HCT116 (cell line): ENCODE measurements at regions not wholly inside any gene's neighbourhood (a gene's known extent, or its start where the extent isn't known, plus 50 kb on each side); places are given as distances from the start of the nearest gene placed in this dataset.

Experiments used
- ATAC-seq: fragments of 200-7000 bp; cut with Tn5 transposase; 2 replicates; pipeline ENCODE4 v1.9.1; 2020; ENCODE audit warnings: mild to moderate bottlenecking, moderate library complexity
- BruUV-seq: library from RNA; stranded (reverse); fragments of 400-500 nt; replicated peaks from 2 replicates; lab custom pipeline; 2021; lab: Mats Ljungman, UMichigan
- CTCF ChIA-PET: fragments of 300-600 bp; sonication (Branson Sonifier 250); formaldehyde crosslinking; loops from one replicate; lab custom pipeline; 2021; ENCODE audit warnings: antibody characterized with exemption; lab: Charles Lee
- POLR2A ChIA-PET: fragments of 300-600, 350-600 bp; sonication (Branson Sonifier 250); formaldehyde crosslinking; loops from one replicate; lab custom pipeline; 2021; ENCODE audit warnings: antibody characterized with exemption; lab: Charles Lee
- RAD21 ChIA-PET, 2 experiments: fragments of 300-600 bp; sonication (Branson Sonifier 250); formaldehyde crosslinking; loops; one replicate each; lab custom pipeline; 2023; ENCODE audit warnings: low total read pairs in 2 of 2; ENCODE audit not compliant: uncharacterized antibody in 2 of 2, unreplicated experiment in 2 of 2, low non-redundant PET in 1 of 2; lab: Charles Lee
- DNase-seq: peaks from one replicate; pipeline ENCODE4 v3.0.0-alpha.2; 2010; ENCODE audit warnings: low read depth, low spot score
- H2AFZ ChIP-seq: fragments of 200-600 bp; shearing (Covaris generic), sonication (generic); 2 replicates; pipeline ENCODE4 v1.6.1; 2017; ENCODE audit warnings: low read depth, mixed run types, mixed read lengths, antibody characterized with exemption, low read length; ENCODE audit not compliant: poor library complexity, severe bottlenecking
- H3K27ac ChIP-seq: 2 replicates; pipeline ENCODE4 v1.5.1; 2012; ENCODE audit warnings: low read depth, low read length
- H3K27me3 ChIP-seq: fragments of 200-600 bp; sonication (generic); 2 replicates; pipeline ENCODE4 v1.6.1; 2016; ENCODE audit warnings: mixed run types, low read length, mixed read lengths; ENCODE audit not compliant: insufficient read depth
- H3K36me3 ChIP-seq, 2 experiments: fragments of 200-500 bp in 1 of 2; fragments of 200-600 bp in 1 of 2; sonication (Bioruptor generic) in 1 of 2; sonication (generic) in 1 of 2; 2 replicates each; pipeline versions ENCODE4 v1.5.1 to v1.6.1; 2014 to 2016; ENCODE audit warnings: low read length in 2 of 2, inconsistent platforms in 1 of 2, mixed read lengths in 1 of 2, mixed run types in 1 of 2; ENCODE audit not compliant: insufficient read depth in 2 of 2, control insufficient read depth in 1 of 2
- H3K4me1 ChIP-seq, 2 experiments: fragments of 200-600 bp in 1 of 2; sonication (generic) in 1 of 2; 2 replicates each; pipeline versions ENCODE4 v1.5.1 to v1.6.1; 2012 to 2017; ENCODE audit warnings: low read length in 2 of 2, inconsistent platforms in 1 of 2, mild to moderate bottlenecking in 1 of 2, mixed read lengths in 1 of 2, mixed run types in 1 of 2, moderate library complexity in 1 of 2; ENCODE audit not compliant: insufficient read depth in 2 of 2, control insufficient read depth in 1 of 2
- H3K4me2 ChIP-seq: fragments of 200-600 bp; sonication (generic); 2 replicates; pipeline ENCODE4 v1.6.1; 2017; ENCODE audit warnings: mixed run types, low read length, mixed read lengths
- H3K4me3 ChIP-seq, 2 experiments: fragments of 200-600 bp in 1 of 2; sonication (generic) in 1 of 2; replicated peaks in 1 of 2; 2 replicates each; pipeline ENCODE4 v1.5.1; 2011 to 2016; ENCODE audit warnings: low read length in 2 of 2, control low read depth in 1 of 2, low read depth in 1 of 2, mild to moderate bottlenecking in 1 of 2, mixed read lengths in 1 of 2, mixed run types in 1 of 2
- H3K79me2 ChIP-seq: fragments of 200-600 bp; sonication (generic); 2 replicates; pipeline ENCODE4 v1.6.1; 2017; ENCODE audit warnings: mild to moderate bottlenecking, mixed run types, low read length, moderate library complexity, mixed read lengths; ENCODE audit not compliant: insufficient read depth
- H3K9ac ChIP-seq: fragments of 200-600 bp; sonication (generic); 2 replicates; pipeline ENCODE4 v1.6.1; 2016; ENCODE audit warnings: low read length, mixed read lengths
- H3K9me2 ChIP-seq: fragments of 200-600 bp; sonication (generic), shearing (Covaris generic); 2 replicates; pipeline ENCODE4 v1.6.1; 2017; ENCODE audit warnings: mixed run types, mild to moderate bottlenecking, moderate library complexity; ENCODE audit not compliant: insufficient read depth
- H3K9me3 ChIP-seq, 2 experiments: fragments of 200-500 bp in 1 of 2; fragments of 200-600 bp in 1 of 2; sonication (Bioruptor generic) in 1 of 2; sonication (generic) in 1 of 2; 2 replicates each; pipeline ENCODE4 v1.6.1; 2014 to 2017; ENCODE audit warnings: low read length in 2 of 2, mixed read lengths in 2 of 2, inconsistent platforms in 1 of 2, low read depth in 1 of 2, mild to moderate bottlenecking in 1 of 2, mixed run types in 1 of 2, moderate library complexity in 1 of 2; ENCODE audit not compliant: control insufficient read depth in 1 of 2, insufficient read depth in 1 of 2
- H4K20me1 ChIP-seq: fragments of 200-600 bp; sonication (generic), shearing (Covaris generic); 2 replicates; pipeline ENCODE4 v1.6.1; 2017; ENCODE audit warnings: mixed run types, mild to moderate bottlenecking, moderate library complexity; ENCODE audit not compliant: insufficient read depth
- CBX3 ChIP-seq: IDR thresholded peaks from 2 replicates; pipeline ENCODE4 v1.6.1; 2012; ENCODE audit warnings: low read depth
- CEBPB ChIP-seq: IDR thresholded peaks from 2 replicates; pipeline ENCODE4 v1.6.1; 2012; ENCODE audit warnings: low read depth
- CTCF ChIP-seq, 3 experiments: fragments of 200-600 bp in 1 of 3; sonication (generic) in 1 of 3; IDR thresholded peaks in 2 of 3; conservative IDR thresholded peaks in 1 of 3; 2 replicates each; pipeline ENCODE4 v1.5.1; 2012 to 2017; ENCODE audit warnings: low read depth in 2 of 3, low read length in 2 of 3, antibody characterized with exemption in 1 of 3, borderline replicate concordance in 1 of 3, control low read depth in 1 of 3, mild to moderate bottlenecking in 1 of 3, mixed read lengths in 1 of 3, mixed run types in 1 of 3, moderate library complexity in 1 of 3; ENCODE audit not compliant: insufficient read depth in 1 of 3
- ELF1 ChIP-seq: IDR thresholded peaks from 2 replicates; pipeline ENCODE4 v1.6.1; 2012; ENCODE audit warnings: low read depth, borderline replicate concordance
- EZH2 ChIP-seq: fragments of 200-600 bp; sonication (generic); IDR thresholded peaks from 2 replicates; pipeline ENCODE4 v1.6.1; 2017; ENCODE audit warnings: antibody characterized with exemption, mixed run types
- EZH2phosphoT487 ChIP-seq: fragments of 200-600 bp; IDR thresholded peaks from 2 replicates; pipeline ENCODE4 v1.6.1; 2018; ENCODE audit warnings: antibody characterized with exemption, borderline replicate concordance
- FOSL1 ChIP-seq: IDR thresholded peaks from 2 replicates; pipeline ENCODE4 v1.6.1; 2012; ENCODE audit warnings: low read depth
- JUND ChIP-seq: IDR thresholded peaks from 2 replicates; pipeline ENCODE4 v1.6.1; 2012
- POLR2A ChIP-seq: IDR thresholded peaks from 2 replicates; pipeline ENCODE4 v1.7.0; 2011; ENCODE audit warnings: borderline replicate concordance; ENCODE audit not compliant: insufficient read depth, insufficient read length; ENCODE audit errors: extremely low read depth
- POLR2AphosphoS5 ChIP-seq: IDR thresholded peaks from 2 replicates; pipeline ENCODE4 v1.6.1; 2011; ENCODE audit warnings: mild to moderate bottlenecking, low read depth, low read length, moderate library complexity
- REST ChIP-seq: IDR thresholded peaks from 2 replicates; pipeline ENCODE4 v1.6.1; 2012; ENCODE audit warnings: low read depth
- SIN3A ChIP-seq: IDR thresholded peaks from 2 replicates; pipeline ENCODE4 v1.6.1; 2012; ENCODE audit warnings: low read depth
- SP1 ChIP-seq: IDR thresholded peaks from 2 replicates; pipeline ENCODE4 v1.6.1; 2012; ENCODE audit warnings: low read depth
- SRF ChIP-seq: IDR thresholded peaks from 2 replicates; pipeline ENCODE4 v1.6.1; 2012; ENCODE audit warnings: low read depth
- YY1 ChIP-seq: IDR thresholded peaks from 2 replicates; pipeline ENCODE4 v1.6.1; 2011; ENCODE audit warnings: low read length, low read depth, moderate library complexity, mild to moderate bottlenecking; ENCODE audit not compliant: insufficient replicate concordance; ENCODE audit errors: extremely low read depth
- ZNF274 ChIP-seq: fragments of 200-500 bp; sonication (Bioruptor generic); IDR thresholded peaks from 2 replicates; pipeline ENCODE4 v1.6.1; 2014; ENCODE audit warnings: mild to moderate bottlenecking, low read depth, low read length, inconsistent platforms
- intact Hi-C: fragments of 100-400 bp; cut with micrococcal nuclease; formaldehyde crosslinking; loops from 2 replicates; pipeline ENCODE4 v1.10.0; 2022

- POLR2A ChIA-PET, result no interaction called here
Observed at GRCh38 chr9:135190789-135191577, 103.5 kb downstream of the OLFM1 start.

GRCh38 chr9:135192686-135193085 lies 105.2 kb downstream of the OLFM1 start:
- no peak overlapping the region for H3K27ac ChIP-seq
- no peak overlapping the region for H3K9ac ChIP-seq
- CTCF ChIA-PET, result no interaction called here
- no TSS peak for BruUV-seq
- H3K4me3 ChIP-seq, result no peak overlapping the region
- DNase-seq, result no peak
- no peak overlapping the region for H2AFZ ChIP-seq
- no peaks in the 10 kb centered on the region for H3K79me2 ChIP-seq
- RAD21 ChIA-PET, result no interaction called here
- H3K36me3 ChIP-seq, result no peaks in the 10 kb centered on the region
- intact Hi-C loops, result no loop called here
- ATAC-seq, result no peak
- no peaks in the 10 kb centered on the region for H4K20me1 ChIP-seq
- H3K4me1 ChIP-seq, result no peaks in the 10 kb centered on the region; a peak in 1 of 4 replicates
- no peaks in the 10 kb centered on the region for H3K9me2 ChIP-seq
- no peak overlapping the region for H3K4me2 ChIP-seq
- H3K9me3 ChIP-seq, result no peaks in the 10 kb centered on the region
- POLR2A ChIA-PET, result no interaction called here
- peaks cover 29% of the 10 kb centered on the region for H3K27me3 ChIP-seq
- TF ChIP-seq JUND (no peak), CTCF (IDR thresholded peaks at IDR 0.05 in 2 of 3, conservative IDR thresholded peaks at IDR 0.05 in 1 of 3; ENCODE audit: borderline replicate concordance in 1 of 3, insufficient read depth in 1 of 3, low read depth in 2 of 3, low read length in 2 of 3) (no peak), CEBPB (no peak), SIN3A (no peak), ZNF274 (no peak), EZH2 (no peak), FOSL1 (no peak), POLR2AphosphoS5 (no peak), SP1 (no peak), POLR2A (no peak), YY1 (no peak), REST (no peak), CBX3 (no peak), ELF1 (no peak)

More at GRCh38 chr9:135190789-135191577, 103.5 kb downstream of the OLFM1 start:
- peaks cover 0 to 6% of the 10 kb centered on the region in 2 experiments; a peak in 2 of 4 replicates for H3K4me1 ChIP-seq
- CTCF ChIA-PET, result no interaction called here
- no peaks in the 10 kb centered on the region for H3K9me2 ChIP-seq
- no TSS peak for BruUV-seq
- no peak overlapping the region for H3K4me2 ChIP-seq
- ATAC-seq (no peak), DNase-seq (no peak)
- no peak overlapping the region for H2AFZ ChIP-seq
- no peak overlapping the region for H3K4me3 ChIP-seq
- no peak overlapping the region for H3K27ac ChIP-seq
- RAD21 ChIA-PET, result no interaction called here
- H3K36me3 ChIP-seq, result no peaks in the 10 kb centered on the region
- no peaks in the 10 kb centered on the region for H4K20me1 ChIP-seq
- H3K9me3 ChIP-seq, result no peaks in the 10 kb centered on the region
- H3K27me3 ChIP-seq, result peaks cover 19% of the 10 kb centered on the region
- no peaks in the 10 kb centered on the region for H3K79me2 ChIP-seq
- H3K9ac ChIP-seq, result no peak overlapping the region
- intact Hi-C loops, result no loop called here
- TF ChIP-seq ZNF274, result no peak
- no peak for TF ChIP-seq EZH2phosphoT487
- TF ChIP-seq ELF1, result no peak
- TF ChIP-seq SRF, result no peak
